Suprapubic skin (tissue), 4 donors: ENCODE measurements at regions not wholly inside any gene's neighbourhood (a gene's known extent, or its start where the extent isn't known, plus 50 kb on each side); places are given as distances from the start of the nearest gene placed in this dataset.

ENCODE experiments used
- DNase-seq, 2 donors: peaks; one replicate each; pipeline ENCODE4 v3.0.0-alpha.2; 2019; ENCODE audit warnings: low spot score in 2 of 2
- H3K27ac ChIP-seq: fragments of 200-600 bp; sonication (generic); one replicate; pipeline ENCODE4 v1.5.1; 2019
- H3K27me3 ChIP-seq: fragments of 200-600 bp; sonication (generic); one replicate; pipeline ENCODE4 v1.5.1; 2019
- H3K36me3 ChIP-seq: fragments of 200-600 bp; sonication (generic); one replicate; pipeline ENCODE4 v1.5.1; 2019
- H3K4me1 ChIP-seq: fragments of 200-600 bp; sonication (generic); one replicate; pipeline ENCODE4 v1.5.1; 2019
- H3K4me3 ChIP-seq: fragments of 200-600 bp; sonication (generic); one replicate; pipeline ENCODE4 v1.5.1; 2019; ENCODE audit warnings: mild to moderate bottlenecking
- H3K9me3 ChIP-seq: fragments of 200-600 bp; sonication (generic); one replicate; pipeline ENCODE4 v1.5.1; 2019
- EP300 ChIP-seq: sonication (generic); formaldehyde crosslinking; IDR thresholded peaks from one replicate; pipeline ENCODE4 v1.6.1; 2017; ENCODE audit warnings: antibody characterized with exemption
- POLR2A ChIP-seq, 2 donors: fragments of 450-650 bp; IDR thresholded peaks; one replicate each; pipeline ENCODE4 v1.6.1; 2017; ENCODE audit warnings: antibody characterized with exemption in 2 of 2, mild to moderate bottlenecking in 2 of 2, moderate library complexity in 2 of 2
- POLR2AphosphoS5 ChIP-seq, 3 donors: sonication (generic); formaldehyde crosslinking; IDR thresholded peaks; one replicate each; pipeline ENCODE4 v1.6.1; 2017; ENCODE audit warnings: antibody characterized with exemption in 3 of 3
- WGBS: methylation state at CpG from one replicate; pipeline ENCODE4 v1.1.5; 2018; 5-methylcytosine and 5-hydroxymethylcytosine counted together
- TF ChIP-seq, protein P1 (sequence below), 2 donors: fragments of 200-600 bp in 1 of 2; fragments of 450-650 bp in 1 of 2; sonication (generic) in 1 of 2; IDR thresholded peaks; one replicate each; pipeline ENCODE4 v1.5.1; 2016 to 2019; ENCODE audit warnings: antibody characterized with exemption in 2 of 2, mild to moderate bottlenecking in 1 of 2, moderate library complexity in 1 of 2

- H3K27me3 ChIP-seq, result no peaks in the 10 kb centered on the region
- no peaks in the 10 kb centered on the region for H3K36me3 ChIP-seq
- DNase-seq, result no peak
- TF ChIP-seq, protein P1, sequence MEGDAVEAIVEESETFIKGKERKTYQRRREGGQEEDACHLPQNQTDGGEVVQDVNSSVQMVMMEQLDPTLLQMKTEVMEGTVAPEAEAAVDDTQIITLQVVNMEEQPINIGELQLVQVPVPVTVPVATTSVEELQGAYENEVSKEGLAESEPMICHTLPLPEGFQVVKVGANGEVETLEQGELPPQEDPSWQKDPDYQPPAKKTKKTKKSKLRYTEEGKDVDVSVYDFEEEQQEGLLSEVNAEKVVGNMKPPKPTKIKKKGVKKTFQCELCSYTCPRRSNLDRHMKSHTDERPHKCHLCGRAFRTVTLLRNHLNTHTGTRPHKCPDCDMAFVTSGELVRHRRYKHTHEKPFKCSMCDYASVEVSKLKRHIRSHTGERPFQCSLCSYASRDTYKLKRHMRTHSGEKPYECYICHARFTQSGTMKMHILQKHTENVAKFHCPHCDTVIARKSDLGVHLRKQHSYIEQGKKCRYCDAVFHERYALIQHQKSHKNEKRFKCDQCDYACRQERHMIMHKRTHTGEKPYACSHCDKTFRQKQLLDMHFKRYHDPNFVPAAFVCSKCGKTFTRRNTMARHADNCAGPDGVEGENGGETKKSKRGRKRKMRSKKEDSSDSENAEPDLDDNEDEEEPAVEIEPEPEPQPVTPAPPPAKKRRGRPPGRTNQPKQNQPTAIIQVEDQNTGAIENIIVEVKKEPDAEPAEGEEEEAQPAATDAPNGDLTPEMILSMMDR (IDR thresholded peaks at IDR 0.05), result no peak
- TF ChIP-seq POLR2AphosphoS5 (IDR thresholded peaks at IDR 0.05) (no peak), POLR2A (IDR thresholded peaks at IDR 0.05) (no peak), EP300 (no peak)
- peaks cover 7% of the 10 kb centered on the region for H3K9me3 ChIP-seq
- H3K4me3 ChIP-seq, result no peak overlapping the region
- H3K4me1 ChIP-seq, result no peaks in the 10 kb centered on the region
- H3K27ac ChIP-seq, result no peak overlapping the region
These were observed 366.8 kb downstream of the CYLC2 start for GRCh38 chr9:103361906-103362305.

- no peak for TF ChIP-seq EP300
- TF ChIP-seq POLR2AphosphoS5 (IDR thresholded peaks at IDR 0.05), result no peak
- no peak for TF ChIP-seq POLR2A (IDR thresholded peaks at IDR 0.05)
- TF ChIP-seq, protein P1 (IDR thresholded peaks at IDR 0.05), result no peak
- H3K4me3 ChIP-seq, result no peak overlapping the region
- H3K27ac ChIP-seq, result no peak overlapping the region
- H3K27me3 ChIP-seq, result no peaks in the 10 kb centered on the region
- H3K9me3 ChIP-seq, result peaks cover 7% of the 10 kb centered on the region
- DNase-seq, result no peak
- H3K4me1 ChIP-seq, result no peaks in the 10 kb centered on the region
- no peaks in the 10 kb centered on the region for H3K36me3 ChIP-seq
These were observed 367.9 kb downstream of the CYLC2 start for GRCh38 chr9:103362986-103363385.

DNA sequence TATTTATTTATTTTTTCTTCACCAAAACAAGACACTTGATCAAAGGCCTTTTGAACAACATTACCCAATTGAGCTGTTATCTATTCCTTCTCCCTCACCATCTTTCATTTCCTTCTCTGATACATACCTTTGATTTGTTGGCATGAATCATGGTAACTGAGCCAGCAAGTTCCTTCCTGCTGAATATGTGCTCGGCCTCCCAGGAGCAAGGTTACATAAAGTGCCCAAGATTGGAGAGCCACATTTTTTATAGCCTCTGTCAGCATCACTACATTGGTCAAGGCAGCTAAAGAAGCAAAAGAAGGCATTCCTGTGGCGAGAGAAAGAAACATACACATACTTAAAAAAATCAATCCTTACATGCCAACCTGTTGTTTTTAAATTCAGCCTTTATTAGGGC is 369.6 kb downstream of the CYLC2 start:
- H3K27ac ChIP-seq, result no peak overlapping the region
- no peak overlapping the region for H3K4me3 ChIP-seq
- H3K36me3 ChIP-seq, result no peaks in the 10 kb centered on the region
- no peaks in the 10 kb centered on the region for H3K27me3 ChIP-seq
- H3K9me3 ChIP-seq, result no peaks in the 10 kb centered on the region
- no peak for DNase-seq
- WGBS, result 52% methylated on average over 2 of the region's 2 CpGs
- TF ChIP-seq POLR2A (IDR thresholded peaks at IDR 0.05), result no peak
- no peak for TF ChIP-seq POLR2AphosphoS5 (IDR thresholded peaks at IDR 0.05)
- no peak for TF ChIP-seq EP300
- TF ChIP-seq, protein P1 (IDR thresholded peaks at IDR 0.05), result no peak
- no peaks in the 10 kb centered on the region for H3K4me1 ChIP-seq

- H3K27me3 ChIP-seq, result no peaks in the 10 kb centered on the region
- WGBS, result 79% methylated on average over 5 of the region's 5 CpGs
- no peak for TF ChIP-seq POLR2A (IDR thresholded peaks at IDR 0.05)
- TF ChIP-seq POLR2AphosphoS5 (IDR thresholded peaks at IDR 0.05), result no peak
- TF ChIP-seq, protein P1 (IDR thresholded peaks at IDR 0.05), result no peak
- no peak overlapping the region for H3K27ac ChIP-seq
- H3K4me1 ChIP-seq, result no peaks in the 10 kb centered on the region
- no peaks in the 10 kb centered on the region for H3K9me3 ChIP-seq
- no peak for DNase-seq
- no peak overlapping the region for H3K4me3 ChIP-seq
- H3K36me3 ChIP-seq, result no peaks in the 10 kb centered on the region
These were observed 376.0 kb downstream of the CYLC2 start for GRCh38 chr9:103371152-103371551.

- H3K27ac ChIP-seq, result no peak overlapping the region
- DNase-seq, result no peak
- 63% methylated on average over 4 of the region's 4 CpGs for WGBS
- H3K27me3 ChIP-seq, result no peaks in the 10 kb centered on the region
- no peaks in the 10 kb centered on the region for H3K4me1 ChIP-seq
- H3K36me3 ChIP-seq, result no peaks in the 10 kb centered on the region
- TF ChIP-seq POLR2A (IDR thresholded peaks at IDR 0.05) (no peak), POLR2AphosphoS5 (IDR thresholded peaks at IDR 0.05) (no peak), EP300 (no peak)
- TF ChIP-seq, protein P1 (IDR thresholded peaks at IDR 0.05), result no peak
- H3K4me3 ChIP-seq, result no peak overlapping the region
- H3K9me3 ChIP-seq, result no peaks in the 10 kb centered on the region
These were observed 377.7 kb downstream of the CYLC2 start for GRCh38 chr9:103372828-103373227.
